NCI-H1092 (cell line): ENCODE measurements at regions not wholly inside any gene's neighbourhood (a gene's known extent, or its start where the extent isn't known, plus 50 kb on each side); places are given as distances from the start of the nearest gene placed in this dataset.
"Not testable (repeated sequence)": the region's sequence is repeated elsewhere in the genome, so short reads cannot be mapped to it uniquely, and the experiment has no call there.

Experiments
- DNase-seq: peaks from one replicate; lab custom pipeline; 2025; lab: John Stamatoyannopoulos, UW

DNA sequence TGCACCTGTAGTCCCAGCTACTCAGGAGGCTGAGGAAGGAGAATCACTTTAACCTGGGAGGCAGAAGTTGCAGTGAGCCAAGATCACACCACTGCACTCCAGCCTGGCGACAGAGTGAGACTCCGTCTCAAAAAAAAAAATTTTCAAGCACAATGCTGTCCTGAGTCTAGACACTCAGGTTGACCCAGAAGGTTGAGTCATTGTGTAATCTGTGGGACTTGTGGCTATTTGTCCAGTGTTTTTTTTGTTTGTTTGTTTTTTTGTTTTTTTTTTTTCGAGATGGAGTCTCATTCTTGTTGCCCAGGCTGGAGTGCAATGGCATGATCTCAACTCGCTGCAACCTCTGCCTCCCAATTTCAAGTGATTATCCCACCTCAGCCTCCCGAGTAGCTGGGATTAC lies 74.3 kb upstream of the SOX13 start:
- not testable (repeated sequence) for DNase-seq

DNA sequence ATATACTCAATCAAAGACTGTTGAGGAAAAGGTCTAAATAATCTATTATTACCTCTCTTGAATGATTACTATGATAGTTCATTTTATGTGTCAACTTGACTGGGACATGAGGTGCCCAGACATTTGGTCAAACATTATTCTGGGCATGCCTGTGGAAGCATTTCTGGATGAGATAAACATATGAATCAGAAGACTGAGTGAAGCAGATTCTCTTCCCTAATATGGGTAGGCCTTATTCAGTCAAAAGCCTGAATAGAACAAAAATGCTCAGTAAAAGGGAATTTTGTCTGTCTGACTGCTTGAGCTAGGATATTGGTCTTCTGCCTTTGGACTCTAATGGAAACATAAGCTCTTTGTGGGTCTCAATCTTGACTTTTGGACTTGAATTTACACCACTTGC lies 73.3 kb upstream of the SOX13 start:
- DNase-seq = no peak

DNA sequence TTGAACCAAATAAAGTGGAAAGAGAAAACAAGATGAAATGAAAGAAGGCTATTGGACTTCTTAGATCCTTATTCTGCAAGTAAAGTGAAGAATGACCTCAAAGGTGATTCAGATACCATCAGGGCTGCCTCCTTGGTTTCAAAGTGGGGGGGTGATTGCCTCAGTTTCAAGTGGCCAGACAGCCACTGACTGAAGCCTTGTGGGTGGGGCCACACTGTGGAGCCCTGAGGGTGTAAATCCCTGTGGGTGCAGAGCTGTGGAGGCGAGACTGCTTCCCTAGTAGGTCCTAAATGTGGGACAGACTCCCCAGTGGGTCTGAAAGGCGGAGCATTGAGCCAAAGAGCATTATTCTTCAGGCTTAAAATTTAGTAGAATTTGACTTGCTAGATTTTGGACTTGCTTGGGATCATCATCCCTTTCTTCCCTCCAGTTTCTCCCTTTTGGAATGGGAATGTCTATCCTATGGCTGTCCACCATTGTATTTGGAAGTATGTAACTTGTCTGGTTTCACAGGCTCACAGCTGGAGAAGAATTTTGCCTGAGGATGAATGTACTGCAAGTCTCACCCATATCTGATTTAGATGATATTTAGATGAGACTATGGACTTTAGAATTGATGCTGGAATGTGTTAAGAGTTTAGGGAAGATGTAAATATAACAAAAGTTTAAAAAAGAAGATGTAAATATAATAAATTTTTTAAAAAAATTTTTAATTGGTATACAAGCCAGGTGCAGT lies 71.6 kb upstream of the SOX13 start:
- no peak for DNase-seq

DNA sequence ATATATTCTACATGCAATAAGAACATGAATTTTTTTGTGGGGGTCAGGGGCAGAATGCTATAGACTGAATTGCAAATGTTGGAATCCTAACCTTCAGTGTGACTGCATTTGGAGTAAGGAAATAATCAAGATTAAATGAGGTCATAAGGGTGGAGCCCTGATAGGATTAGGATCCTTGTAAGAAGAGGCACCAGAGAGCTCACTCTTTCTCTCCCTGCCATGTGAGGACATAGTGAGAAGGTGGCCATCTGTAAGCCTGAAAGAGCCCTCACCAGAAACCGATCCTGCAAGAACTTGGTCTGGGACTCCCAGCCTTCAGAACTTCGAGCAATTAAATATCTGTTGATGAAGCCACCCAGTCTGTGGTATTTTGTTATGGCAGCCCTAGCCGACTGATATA lies 70.3 kb upstream of the SOX13 start:
- no peak for DNase-seq

DNA sequence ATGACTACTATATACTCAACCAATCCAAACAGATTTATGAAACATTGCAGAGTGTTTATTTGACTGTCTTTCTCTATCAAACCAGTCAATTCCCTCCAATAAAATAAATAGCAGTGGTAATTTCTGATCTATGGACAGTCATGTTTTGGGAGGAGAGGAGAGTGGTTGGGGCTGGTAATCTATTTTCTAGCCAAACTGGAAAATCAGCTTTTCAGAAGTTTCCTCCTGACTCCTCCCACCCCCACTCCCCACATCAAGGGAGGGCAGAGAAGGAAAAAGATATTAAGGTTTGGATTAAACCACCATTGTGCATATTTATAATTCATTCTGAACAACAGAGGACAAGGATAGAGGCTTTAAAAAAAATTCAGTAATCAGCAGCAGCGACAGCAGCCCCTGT lies 69.4 kb upstream of the SOX13 start:
- no peak for DNase-seq

DNA sequence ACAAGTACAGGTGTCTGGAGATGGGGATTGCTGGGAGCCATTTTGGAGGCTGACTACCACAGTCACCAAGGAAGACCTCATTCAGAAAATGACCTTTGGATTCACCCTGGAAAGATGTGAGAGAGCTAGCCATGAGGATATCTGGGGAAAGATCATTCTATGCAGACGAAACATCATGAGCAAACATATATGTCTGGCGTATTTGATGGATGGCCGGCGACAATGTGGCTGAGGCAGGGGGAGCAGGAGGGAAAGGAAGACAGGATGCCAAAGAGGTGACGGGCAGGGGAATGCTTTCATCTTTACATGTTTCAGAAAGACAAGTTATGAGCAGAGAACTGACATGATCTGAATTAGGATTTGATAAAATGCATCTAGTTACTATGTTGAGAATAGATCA lies 61.5 kb upstream of the SOX13 start:
- no peak for DNase-seq

DNA sequence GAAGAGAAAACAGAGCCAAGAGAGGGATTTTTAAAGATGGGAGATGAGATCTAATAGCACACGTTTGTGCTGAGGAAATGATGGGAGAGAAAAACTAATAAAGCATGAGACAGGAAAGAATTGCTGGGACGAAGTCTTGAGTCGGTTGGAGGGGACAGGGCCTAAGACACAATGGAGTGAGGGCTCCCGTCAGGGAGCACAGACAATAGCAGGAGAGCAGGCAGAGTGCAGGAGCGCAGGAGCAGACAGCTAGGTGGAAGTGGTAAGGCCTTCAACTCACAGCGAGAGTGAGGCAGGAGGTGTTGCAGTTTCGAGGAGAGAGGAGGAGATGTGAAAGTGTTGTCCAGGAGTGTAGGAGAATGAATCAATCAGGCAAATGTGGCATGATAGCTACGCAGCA lies 59.9 kb upstream of the SOX13 start:
- DNase-seq = no peak

DNA sequence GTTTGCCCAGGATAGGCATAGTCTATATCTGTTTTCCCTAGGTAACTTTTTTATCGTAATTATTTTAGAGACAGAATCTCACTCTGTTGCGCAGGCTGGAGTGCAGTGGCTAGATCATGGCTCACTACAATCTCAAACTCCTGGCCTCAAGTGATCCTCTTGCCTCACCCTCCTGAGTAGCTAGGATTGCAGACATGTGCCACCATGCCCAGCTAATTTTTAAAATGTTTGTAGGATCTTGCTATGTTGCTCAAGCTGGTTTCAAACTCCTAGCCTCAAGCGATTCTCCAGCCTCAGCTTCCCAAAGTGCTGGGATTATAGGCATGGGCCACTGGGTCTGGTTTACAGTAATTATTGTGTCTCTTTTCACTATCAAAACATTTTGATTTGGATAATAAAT lies 58.6 kb upstream of the SOX13 start:
- DNase-seq = no peak

DNA sequence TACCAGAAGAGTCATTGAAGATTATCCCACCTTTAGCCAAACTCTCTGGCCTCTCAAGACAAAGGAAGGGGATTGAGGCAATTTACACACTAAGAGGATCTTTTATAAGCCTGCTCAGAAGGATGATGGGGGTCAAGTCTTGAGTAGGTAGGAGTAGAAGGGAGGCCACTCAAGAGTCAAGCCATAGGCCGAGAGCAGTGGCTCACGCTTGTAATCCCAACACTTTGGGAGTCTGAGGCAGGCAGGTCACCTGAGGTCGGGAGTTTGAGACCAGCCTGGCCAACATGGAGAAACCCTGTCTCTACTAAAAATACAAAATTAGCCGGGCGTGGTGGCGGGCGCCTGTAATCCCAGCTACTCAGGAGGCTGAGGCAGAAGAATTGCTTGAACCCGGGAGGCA lies 58.0 kb upstream of the SOX13 start:
- DNase-seq = not testable (repeated sequence)

DNA sequence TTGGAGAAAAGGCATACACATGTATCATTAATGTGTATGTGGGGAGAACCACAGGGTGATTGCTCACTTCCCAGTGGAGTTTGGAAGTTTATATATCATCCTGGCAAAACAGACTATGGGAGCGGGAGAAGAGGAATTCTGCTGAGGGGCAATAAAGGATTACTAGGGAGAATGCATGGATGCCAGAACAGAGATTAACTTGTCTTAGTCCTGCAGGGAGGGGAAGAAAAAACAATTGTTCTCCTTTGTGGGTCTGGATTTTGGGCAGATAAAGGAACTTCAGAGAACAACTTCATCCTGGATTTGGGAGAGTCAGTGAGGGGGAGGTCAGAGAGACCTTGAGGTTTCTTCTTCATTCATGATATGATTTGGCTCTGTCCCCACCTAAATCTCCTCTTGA lies 55.9 kb upstream of the SOX13 start:
- no peak for DNase-seq

DNA sequence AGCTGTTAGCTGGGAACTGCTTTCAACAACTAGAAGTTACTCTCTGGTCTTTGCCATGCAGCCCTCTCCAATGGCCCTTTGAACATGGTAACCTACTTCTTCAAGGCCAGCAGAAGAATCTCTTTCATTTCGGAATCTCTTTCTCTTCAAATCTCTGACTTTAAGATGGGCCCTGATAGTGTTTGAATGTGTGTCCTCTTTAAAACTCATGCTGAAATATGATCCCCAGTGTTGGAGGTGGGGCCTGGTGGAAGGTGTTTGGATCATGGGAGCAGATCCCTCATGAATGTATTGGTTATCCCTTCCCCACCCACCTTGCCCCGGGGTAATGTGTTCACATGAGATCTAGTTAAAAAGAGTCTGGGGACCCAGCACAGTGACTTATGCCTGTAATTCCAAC lies 54.5 kb upstream of the SOX13 start:
- no peak for DNase-seq
